Common myeloid progenitor, CD34-positive (primary cell): ENCODE measurements at regions not wholly inside any gene's neighbourhood (a gene's known extent, or its start where the extent isn't known, plus 50 kb on each side); places are given as distances from the start of the nearest gene placed in this dataset.

Experiments
- CTCF ChIA-PET: fragments of 350-600 bp; sonication (Branson Sonifier 250); formaldehyde crosslinking; loops from one replicate; lab custom pipeline; 2021; ENCODE audit warnings: antibody characterized with exemption; lab: Charles Lee
- POLR2A ChIA-PET: fragments of 350-600 bp; sonication (Branson Sonifier 250); formaldehyde crosslinking; loops from one replicate; lab custom pipeline; 2021; ENCODE audit warnings: antibody characterized with exemption; lab: Charles Lee
- DNase-seq, 3 donors: peaks; one replicate each; pipeline versions ENCODE4 v3.0.0 to v3.0.0-alpha.2; 2013
- H3K27ac ChIP-seq, 2 experiments: 1 replicate in 1 of 2; 2 replicates in 1 of 2; pipeline ENCODE4 v1.7.0; 2013; ENCODE audit warnings: inconsistent platforms in 2 of 2, low read length in 2 of 2, mild to moderate bottlenecking in 2 of 2, low read depth in 1 of 2, moderate library complexity in 1 of 2; ENCODE audit not compliant: severe bottlenecking in 2 of 2, insufficient read depth in 1 of 2, poor library complexity in 1 of 2
- H3K27me3 ChIP-seq, 5 experiments: replicated peaks in 2 of 5; 1 replicate in 3 of 5; 2 replicates in 2 of 5; pipeline versions ENCODE4 v1.6.1 to v1.7.0; 2013; ENCODE audit warnings: low read length in 4 of 5, mild to moderate bottlenecking in 2 of 5, moderate library complexity in 2 of 5, inconsistent platforms in 1 of 5; ENCODE audit not compliant: insufficient read depth in 5 of 5, control insufficient read depth in 4 of 5
- H3K36me3 ChIP-seq, 4 experiments: 1 replicate in 2 of 4; 2 replicates in 2 of 4; pipeline versions ENCODE4 v1.6.1 to v1.7.0; 2013; ENCODE audit warnings: low read length in 3 of 4, control low read depth in 1 of 4, mild to moderate bottlenecking in 1 of 4; ENCODE audit not compliant: control insufficient read depth in 4 of 4, insufficient read depth in 4 of 4
- H3K4me1 ChIP-seq, 4 experiments: 1 replicate in 3 of 4; 2 replicates in 1 of 4; pipeline versions ENCODE4 v1.6.1 to v1.7.1; 2013; ENCODE audit warnings: low read length in 3 of 4, mild to moderate bottlenecking in 3 of 4, control low read depth in 1 of 4, inconsistent platforms in 1 of 4, moderate library complexity in 1 of 4; ENCODE audit not compliant: control insufficient read depth in 4 of 4, insufficient read depth in 4 of 4; ENCODE audit errors: control extremely low read depth in 1 of 4
- H3K4me3 ChIP-seq, 7 experiments: 1 replicate in 4 of 7; 2 replicates in 3 of 7; pipeline versions ENCODE4 v1.5.1 to v1.7.0; 2013; ENCODE audit warnings: mild to moderate bottlenecking in 7 of 7, low read length in 6 of 7, moderate library complexity in 6 of 7, inconsistent platforms in 2 of 7, low read depth in 2 of 7, control low read depth in 1 of 7; ENCODE audit not compliant: insufficient read depth in 4 of 7, control insufficient read depth in 1 of 7; ENCODE audit errors: extremely low read depth in 1 of 7
- H3K9me3 ChIP-seq, 5 experiments: 1 replicate in 4 of 5; 2 replicates in 1 of 5; pipeline versions ENCODE4 v1.6.1 to v1.7.1; 2013; ENCODE audit warnings: low read length in 4 of 5, mild to moderate bottlenecking in 2 of 5, inconsistent platforms in 1 of 5, low read depth in 1 of 5, moderate library complexity in 1 of 5; ENCODE audit not compliant: control insufficient read depth in 4 of 5, insufficient read depth in 2 of 5; ENCODE audit errors: control extremely low read depth in 1 of 5
- WGBS: methylation state at CpG from one replicate; pipeline ENCODE4 v1.1.5; 2013; ENCODE audit not compliant: insufficient coverage; 5-methylcytosine and 5-hydroxymethylcytosine counted together

- no peak for DNase-seq
- no peak overlapping the region for H3K4me3 ChIP-seq
- no peaks in the 10 kb centered on the region for H3K27me3 ChIP-seq
- 70% methylated on average over 3 of the region's 4 CpGs for WGBS
- no peaks in the 10 kb centered on the region for H3K4me1 ChIP-seq
- ChIA-PET POLR2A (no interaction called here), CTCF (no interaction called here)
- no peaks in the 10 kb centered on the region for H3K36me3 ChIP-seq
- H3K27ac ChIP-seq: no peak overlapping the region
- H3K9me3 ChIP-seq: no peaks in the 10 kb centered on the region
Measured at GRCh38 chr2:5236249-5236648, 455.9 kb upstream of the SOX11 start.

- H3K36me3 ChIP-seq: no peaks in the 10 kb centered on the region
- no peaks in the 10 kb centered on the region for H3K27me3 ChIP-seq
- H3K9me3 ChIP-seq: no peaks in the 10 kb centered on the region
- no peak for DNase-seq
- no peak overlapping the region for H3K27ac ChIP-seq
- 76% methylated on average over 3 of the region's 3 CpGs for WGBS
- no peaks in the 10 kb centered on the region for H3K4me1 ChIP-seq
- CTCF ChIA-PET: no interaction called here
- no peak overlapping the region for H3K4me3 ChIP-seq
- POLR2A ChIA-PET: no interaction called here
Measured at GRCh38 chr2:5242751-5243150, 449.4 kb upstream of the SOX11 start.

- Histone ChIP-seq H3K4me3 (no peak overlapping the region), H3K4me1 (no peaks in the 10 kb centered on the region), H3K9me3 (no peaks in the 10 kb centered on the region), H3K27me3 (no peaks in the 10 kb centered on the region), H3K36me3 (no peaks in the 10 kb centered on the region), H3K27ac (no peak overlapping the region)
- CTCF ChIA-PET: no interaction called here
- 91% methylated on average over 5 of the region's 5 CpGs for WGBS
- no peak for DNase-seq
- POLR2A ChIA-PET: no interaction called here
Measured at GRCh38 chr2:5250482-5250881, 441.7 kb upstream of the SOX11 start.

DNA sequence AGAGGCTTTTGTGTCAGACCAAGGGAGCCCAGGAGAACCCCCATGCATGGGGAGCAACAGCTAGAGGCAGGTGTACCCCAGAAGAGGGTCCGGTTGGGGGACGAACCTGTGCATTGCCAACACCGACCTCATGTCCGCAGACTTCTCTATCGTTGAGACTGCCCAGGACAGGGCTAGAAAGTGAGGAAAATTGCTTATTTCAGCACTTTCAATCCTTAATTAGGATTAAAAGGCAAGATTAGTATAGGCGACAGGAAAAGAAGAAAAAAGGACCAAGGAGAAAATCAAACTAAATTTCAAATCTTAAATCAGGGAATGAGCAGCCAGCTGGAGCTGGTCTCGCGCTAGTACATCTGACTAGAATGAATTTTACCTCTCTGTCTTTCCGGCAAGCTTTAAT, 438.9 kb upstream of the SOX11 start:
- H3K9me3 ChIP-seq: no peaks in the 10 kb centered on the region
- DNase-seq: no peak
- 100% methylated on average over 9 of the region's 9 CpGs for WGBS
- no peaks in the 10 kb centered on the region for H3K36me3 ChIP-seq
- ChIA-PET CTCF (interaction anchor here (0.7 kb wide), 1 partner anchor 14 kb away, joined by 3 read pairs; no protein-coding TSS in a partner anchor), POLR2A (no interaction called here)
- no peaks in the 10 kb centered on the region for H3K27me3 ChIP-seq
- H3K4me3 ChIP-seq: no peak overlapping the region
- H3K4me1 ChIP-seq: no peaks in the 10 kb centered on the region
- H3K27ac ChIP-seq: no peak overlapping the region

DNA sequence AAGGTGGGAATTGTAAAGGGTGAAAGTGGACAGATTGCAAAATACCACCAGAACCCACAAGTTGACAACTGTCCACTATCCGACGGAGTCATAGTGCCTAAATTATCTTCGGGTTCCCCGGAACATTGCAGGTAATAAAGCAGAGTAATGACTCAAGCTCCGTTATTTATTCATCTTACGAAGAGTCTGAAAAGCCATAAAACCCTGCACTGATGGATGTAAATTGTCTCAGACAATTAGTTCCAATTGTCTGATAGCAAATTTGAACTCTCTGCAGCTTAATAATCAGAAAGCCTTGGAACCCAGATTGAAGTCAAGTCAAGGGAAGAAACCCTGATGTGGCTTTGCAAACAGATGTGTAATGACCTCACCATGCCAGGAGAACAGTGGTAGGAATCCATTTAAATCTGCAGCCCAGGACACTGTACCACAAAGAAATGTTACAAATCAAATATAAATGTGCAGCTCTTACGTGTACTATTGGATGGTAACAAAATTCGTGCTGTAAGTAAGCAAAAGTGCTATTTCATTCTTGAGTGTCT, 437.3 kb upstream of the SOX11 start:
- WGBS: 92% methylated on average over 6 of the region's 8 CpGs
- Histone ChIP-seq H3K27me3 (no peaks in the 10 kb centered on the region), H3K36me3 (no peaks in the 10 kb centered on the region), H3K4me1 (no peaks in the 10 kb centered on the region), H3K27ac (no peak overlapping the region), H3K9me3 (no peaks in the 10 kb centered on the region), H3K4me3 (no peak overlapping the region)
- POLR2A ChIA-PET: no interaction called here
- CTCF ChIA-PET: no interaction called here
- no peak for DNase-seq

- Histone ChIP-seq H3K4me3 (no peak overlapping the region), H3K4me1 (no peaks in the 10 kb centered on the region), H3K9me3 (no peaks in the 10 kb centered on the region), H3K27me3 (no peaks in the 10 kb centered on the region), H3K27ac (no peak overlapping the region), H3K36me3 (no peaks in the 10 kb centered on the region)
- ChIA-PET POLR2A (no interaction called here), CTCF (no interaction called here)
- no peak for DNase-seq
- no CpG with 5 or more reads among the region's 1 CpG for WGBS
Measured at GRCh38 chr2:5263291-5263690, 428.9 kb upstream of the SOX11 start.

GRCh38 chr2:5264361-5264760, 427.8 kb upstream of the SOX11 start:
- ChIA-PET CTCF (no interaction called here), POLR2A (no interaction called here)

More at GRCh38 chr2:5264361-5264760, 427.8 kb upstream of the SOX11 start:
- H3K27me3 ChIP-seq: no peaks in the 10 kb centered on the region
- no peak for DNase-seq
- no peak overlapping the region for H3K27ac ChIP-seq
- 75% methylated on average over 2 of the region's 3 CpGs for WGBS
- no peaks in the 10 kb centered on the region for H3K36me3 ChIP-seq
- no peaks in the 10 kb centered on the region for H3K4me1 ChIP-seq
- no peak overlapping the region for H3K4me3 ChIP-seq
- H3K9me3 ChIP-seq: no peaks in the 10 kb centered on the region
